NCI-H146 treated with DMSO at 0.1 percent for 48 hours (cell line): ENCODE measurements at regions not wholly inside any gene's neighbourhood (a gene's known extent, or its start where the extent isn't known, plus 50 kb on each side); places are given as distances from the start of the nearest gene placed in this dataset.

Experiments
- DNase-seq: peaks from one replicate; lab custom pipeline; 2025; ENCODE audit not compliant: unreplicated experiment; lab: John Stamatoyannopoulos, UW

DNA sequence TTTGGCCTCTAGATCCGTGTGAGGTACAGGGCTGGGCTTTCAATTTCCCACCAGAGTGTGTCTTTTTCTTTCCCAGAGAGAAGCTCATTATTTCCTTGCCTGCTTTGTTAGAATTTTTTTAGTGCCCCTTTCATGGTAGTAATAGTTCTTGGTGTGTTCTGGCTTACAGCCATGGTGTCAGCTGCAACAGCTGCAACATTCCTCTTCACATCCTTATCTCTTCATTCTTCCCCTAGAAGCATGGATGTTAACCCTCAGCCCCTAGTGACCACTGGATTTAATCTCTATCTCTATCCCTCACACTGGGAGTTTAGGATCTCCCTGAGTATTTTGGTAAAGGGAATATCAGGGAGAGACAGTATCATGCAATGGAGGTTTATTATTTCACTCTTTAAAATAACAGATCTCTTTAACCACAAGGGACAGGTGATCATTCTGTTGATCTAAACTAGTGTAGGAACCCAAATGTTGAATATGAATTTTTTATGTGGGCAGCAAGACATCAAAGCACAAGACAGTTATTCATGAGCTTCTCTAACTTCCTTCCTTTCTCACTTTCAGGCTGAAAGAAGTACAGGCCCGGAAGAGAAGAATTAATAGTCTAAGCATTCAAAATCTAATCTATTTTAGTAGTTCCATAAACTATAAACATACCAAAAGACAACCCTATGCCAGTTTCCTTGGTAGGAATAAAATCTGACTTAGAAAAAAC, 160.2 kb downstream of the FAM170A start:
- DNase-seq: no peak

GRCh38 chr5:119792161-119792799, 162.9 kb downstream of the FAM170A start:
- DNase-seq: no peak

- DNase-seq: no peak
These were observed 166.4 kb downstream of the FAM170A start for GRCh38 chr5:119795768-119796167.

DNA sequence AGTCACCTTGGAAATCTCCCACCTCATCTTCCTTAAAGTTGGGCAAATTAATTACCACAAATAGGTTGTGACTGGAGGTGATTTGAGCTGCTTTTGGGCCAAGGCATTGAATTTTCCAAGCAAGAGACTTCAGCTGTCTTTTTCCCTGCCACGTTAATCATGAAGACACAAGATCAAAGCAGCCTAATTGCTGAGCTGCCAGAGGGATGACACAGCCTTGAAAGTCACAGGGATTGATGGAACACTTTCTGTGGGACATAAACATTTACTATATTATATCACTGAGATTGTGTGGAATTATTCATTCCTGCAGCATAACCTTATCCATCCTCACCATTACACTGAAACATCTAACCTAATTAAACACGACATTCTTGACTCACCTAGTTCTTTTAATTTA, 172.2 kb downstream of the FAM170A start:
- no peak for DNase-seq

- DNase-seq: no peak
These were observed 178.7 kb downstream of the FAM170A start for GRCh38 chr5:119808024-119808423.

DNA sequence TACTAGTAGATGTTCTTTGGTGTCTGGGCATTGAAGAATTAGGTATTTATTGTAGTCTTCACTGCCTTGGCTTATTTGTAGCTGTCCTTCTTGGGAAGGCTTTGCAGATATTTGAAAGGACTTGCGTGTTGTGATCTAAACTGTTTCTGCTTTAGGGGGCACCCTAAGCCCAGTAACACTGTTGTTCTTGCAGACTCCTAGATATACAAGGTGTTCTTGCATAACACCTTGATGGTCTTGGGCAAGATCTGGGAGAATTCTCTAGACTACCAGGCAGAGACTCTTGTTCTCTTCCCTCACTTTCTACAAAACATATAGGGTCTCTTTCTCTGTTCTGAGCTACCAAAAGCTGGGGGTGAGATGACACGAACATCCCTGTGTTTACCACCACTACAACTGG, 179.1 kb downstream of the FAM170A start:
- no peak for DNase-seq

- no peak for DNase-seq
These were observed 180.9 kb downstream of the FAM170A start for GRCh38 chr5:119810217-119810616.

GRCh38 chr5:119811458-119811857, 182.1 kb downstream of the FAM170A start:
- no peak for DNase-seq

DNA sequence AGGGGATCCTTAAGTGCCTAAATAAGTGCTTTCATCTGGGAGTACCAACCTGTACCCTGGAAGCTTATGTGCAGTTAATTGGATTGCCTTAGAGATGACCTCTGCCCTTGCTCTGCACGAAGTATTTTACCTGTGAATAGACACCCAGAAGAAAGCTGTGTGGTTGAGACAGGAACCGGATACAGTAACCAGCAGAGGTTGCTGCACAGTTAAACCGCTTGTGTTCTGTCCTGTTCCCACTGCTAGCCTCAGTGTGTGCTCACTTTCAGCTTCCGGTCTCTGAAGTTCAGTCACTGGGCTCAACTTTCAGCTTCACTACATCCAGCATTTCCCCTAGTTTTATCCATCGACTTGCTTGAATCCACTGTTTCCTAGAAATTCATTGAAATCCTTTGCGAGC, 185.3 kb downstream of the FAM170A start:
- no peak for DNase-seq

DNA sequence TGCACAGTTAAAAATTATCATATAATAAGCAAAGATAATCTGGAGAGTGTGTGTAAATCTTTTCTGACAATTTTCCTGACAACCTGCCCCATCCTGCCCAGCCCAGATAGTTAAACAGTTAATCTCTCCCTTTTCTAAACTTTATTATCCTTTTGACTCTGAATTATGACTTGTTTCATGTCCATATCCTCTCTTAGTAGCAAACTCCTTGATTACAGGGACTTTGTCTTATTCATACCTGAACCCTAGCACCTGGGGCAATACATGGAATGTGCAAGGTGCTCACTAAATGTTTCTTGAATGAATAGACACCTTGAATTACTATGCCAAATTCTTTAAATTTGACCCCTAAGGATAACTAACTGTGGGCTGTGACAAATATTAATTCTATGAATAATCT, 186.7 kb downstream of the FAM170A start:
- DNase-seq: no peak

DNA sequence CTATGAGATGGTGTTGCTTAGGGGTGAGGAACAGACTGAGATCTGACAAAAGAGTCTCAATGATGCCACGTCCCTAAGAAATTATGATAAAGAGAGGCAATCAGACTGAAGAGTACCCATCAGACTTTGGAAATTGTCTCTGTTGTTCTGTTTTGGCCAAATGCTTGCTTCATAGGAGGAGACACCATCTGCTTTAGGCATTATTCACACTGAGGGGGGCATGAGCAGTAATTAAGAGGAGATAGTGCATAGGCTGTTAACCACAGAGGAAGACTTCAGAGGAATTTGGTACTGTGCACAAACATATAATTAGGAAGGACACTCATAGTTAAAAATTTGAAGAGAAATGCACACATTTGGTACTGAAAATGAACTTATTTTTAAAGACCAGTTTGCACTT, 190.7 kb downstream of the FAM170A start:
- DNase-seq: no peak

DNA sequence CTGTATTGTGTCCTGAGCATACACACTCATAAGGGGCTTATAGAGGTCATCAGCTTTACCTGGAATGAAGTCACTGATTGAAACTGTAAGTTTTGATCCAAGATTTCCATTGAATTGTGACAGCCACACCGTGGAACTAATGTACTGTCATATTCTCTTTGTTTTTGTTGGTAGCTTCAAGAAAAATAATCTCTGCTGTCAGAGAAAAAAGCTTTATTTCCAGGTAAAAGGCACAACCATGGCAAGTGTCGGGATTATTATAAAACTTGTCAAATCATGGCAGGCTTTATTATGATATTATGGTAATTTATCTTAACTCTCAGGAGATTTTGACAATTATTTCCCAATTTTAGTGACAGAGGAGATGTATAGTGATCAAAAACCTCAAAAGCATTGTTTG, 191.2 kb downstream of the FAM170A start:
- no peak for DNase-seq

DNA sequence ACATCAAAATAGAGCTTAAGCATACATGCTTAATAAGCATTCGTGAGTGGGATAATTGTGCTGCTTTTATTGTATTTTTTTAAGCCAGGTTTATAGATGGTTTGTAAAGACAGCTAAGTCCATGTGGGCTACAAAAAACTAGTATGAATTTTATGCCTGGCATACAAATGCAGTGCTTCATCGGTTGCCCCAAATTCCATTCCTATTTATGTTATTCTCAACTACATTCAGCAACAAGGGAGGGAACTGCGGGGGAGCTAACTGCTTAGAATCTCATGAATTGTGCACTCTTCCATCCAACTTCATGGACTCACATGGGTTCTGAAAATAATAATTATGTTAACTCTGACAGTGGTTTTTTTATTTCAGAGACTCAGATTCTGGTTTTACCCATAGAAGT, 199.2 kb downstream of the FAM170A start:
- DNase-seq: no peak

GRCh38 chr5:119829341-119829740, 200.0 kb downstream of the FAM170A start:
- no peak for DNase-seq

DNA sequence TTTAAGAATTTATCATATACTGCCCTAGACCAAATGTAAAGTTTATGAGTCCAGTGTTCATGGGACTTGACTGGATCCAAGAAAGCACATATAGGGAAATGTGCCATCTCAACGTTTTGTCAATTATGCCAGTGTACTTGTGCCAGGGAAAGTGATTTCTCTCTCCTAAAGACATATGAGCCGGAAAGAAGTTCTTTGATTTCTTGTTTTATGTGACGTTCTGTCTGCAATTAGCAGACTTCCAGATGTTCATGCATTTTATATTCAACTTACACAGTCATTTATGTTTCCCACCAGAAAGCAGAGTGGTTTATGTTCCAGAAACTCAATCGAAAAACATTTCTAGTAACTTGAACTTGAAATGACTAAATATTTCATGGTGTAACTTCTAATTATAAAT, 203.8 kb downstream of the FAM170A start:
- DNase-seq: no peak

DNA sequence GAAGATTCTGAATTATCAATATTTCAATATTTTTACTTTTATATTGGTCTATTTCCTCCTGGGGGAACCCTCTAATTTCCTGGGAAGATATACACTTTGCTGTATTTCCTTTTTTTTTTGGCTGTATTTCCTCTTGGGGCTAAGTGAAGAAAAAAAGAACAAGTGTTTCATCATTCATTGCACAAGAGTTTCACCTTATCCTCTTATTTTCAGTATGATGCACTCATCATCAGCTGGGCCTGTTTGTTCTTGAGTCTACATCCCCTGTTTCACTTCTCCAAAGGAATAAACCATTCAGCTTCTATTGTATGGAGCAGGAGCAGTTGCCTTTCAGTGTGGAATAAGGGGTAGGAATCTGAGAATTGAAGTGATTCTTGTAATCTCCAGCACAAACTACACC, 210.8 kb downstream of the FAM170A start:
- DNase-seq: no peak

DNA sequence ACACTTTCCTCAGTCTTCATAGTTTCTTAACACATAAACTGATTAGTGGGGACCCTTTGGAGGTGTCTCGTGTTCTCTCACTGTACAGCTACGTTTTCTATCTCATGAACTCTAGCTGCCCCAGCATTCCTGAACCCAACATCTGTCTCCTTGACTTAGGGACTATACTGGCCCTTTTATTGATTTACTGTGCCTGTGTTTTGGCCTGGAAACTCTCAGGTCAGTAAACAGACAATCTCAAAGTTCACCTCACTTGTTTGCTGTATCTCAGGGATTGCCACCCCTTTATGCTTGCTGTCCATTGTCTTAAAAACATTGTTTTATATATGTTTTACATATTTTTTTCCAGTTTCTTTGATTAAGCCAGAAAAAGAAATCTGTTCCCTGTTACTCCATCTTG, 222.8 kb downstream of the FAM170A start:
- DNase-seq: no peak

DNA sequence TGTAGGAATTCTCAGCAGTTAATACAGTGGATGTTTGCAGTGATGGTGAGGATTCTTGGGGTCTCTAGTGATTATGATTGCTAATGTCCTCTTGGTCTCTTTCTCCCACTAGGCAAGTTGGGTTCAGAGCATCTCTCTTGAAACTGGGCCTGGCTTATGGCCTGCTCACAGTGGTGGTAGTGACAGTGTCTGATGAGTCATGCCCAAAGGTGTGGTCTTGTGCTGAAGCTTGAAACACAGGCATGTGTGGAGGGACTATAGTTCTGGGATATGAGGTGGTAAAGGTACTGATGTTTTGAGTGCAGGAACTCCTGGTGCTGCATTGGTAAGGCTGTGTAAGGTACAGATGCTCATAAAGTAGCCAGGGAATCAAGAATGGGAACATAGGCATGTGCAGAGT, 231.1 kb downstream of the FAM170A start:
- DNase-seq: no peak

GRCh38 chr5:119862619-119863018, 233.3 kb downstream of the FAM170A start:
- no peak for DNase-seq

- DNase-seq: no peak
These were observed 234.9 kb downstream of the FAM170A start for GRCh38 chr5:119864286-119864685.

DNA sequence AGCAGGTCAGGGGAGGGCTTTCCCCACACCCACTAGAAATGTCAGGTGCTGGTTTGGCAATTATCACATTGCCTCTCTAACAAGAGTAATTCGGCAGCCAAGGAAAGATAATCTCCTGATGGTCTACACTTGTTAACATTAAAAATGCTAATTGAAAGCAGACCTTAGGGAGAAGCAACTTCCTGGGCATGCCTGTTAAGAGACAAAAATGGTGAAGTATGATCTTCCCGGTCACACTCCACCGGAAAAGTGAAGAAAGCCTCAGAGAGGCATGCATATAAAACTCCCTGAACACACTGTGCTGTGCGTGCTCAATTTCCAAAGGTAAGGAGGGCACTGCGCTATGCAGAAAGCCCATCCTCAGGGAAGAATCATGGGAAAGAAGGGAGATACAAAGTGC, 244.3 kb downstream of the FAM170A start:
- DNase-seq: no peak

- DNase-seq: no peak
These were observed 247.2 kb downstream of the FAM170A start for GRCh38 chr5:119876522-119876921.

GRCh38 chr5:119878712-119879111, 249.4 kb downstream of the FAM170A start:
- DNase-seq: no peak
